Fibroblast of mammary gland (primary cell): ENCODE measurements at regions not wholly inside any gene's neighbourhood (a gene's known extent, or its start where the extent isn't known, plus 50 kb on each side); places are given as distances from the start of the nearest gene placed in this dataset.

ENCODE experiments used
- DNase-seq: peaks from one replicate; pipeline ENCODE4 v3.0.0-alpha.2; 2010; ENCODE audit warnings: low read depth
- H3K4me3 ChIP-seq: 2 replicates; pipeline ENCODE4 v1.5.1; 2011; ENCODE audit warnings: low read depth, mild to moderate bottlenecking, low read length, moderate library complexity; ENCODE audit not compliant: control insufficient read depth
- TF ChIP-seq, protein P1 (sequence below): conservative IDR thresholded peaks from 2 replicates; pipeline ENCODE4 v1.5.1; 2011; ENCODE audit warnings: low read depth, low read length, inconsistent platforms; ENCODE audit not compliant: control insufficient read depth, insufficient read depth

GRCh38 chr2:65647249-65647842 lies 214.9 kb upstream of the SPRED2 start:
- DNase-seq = no peak
- TF ChIP-seq, protein P1, sequence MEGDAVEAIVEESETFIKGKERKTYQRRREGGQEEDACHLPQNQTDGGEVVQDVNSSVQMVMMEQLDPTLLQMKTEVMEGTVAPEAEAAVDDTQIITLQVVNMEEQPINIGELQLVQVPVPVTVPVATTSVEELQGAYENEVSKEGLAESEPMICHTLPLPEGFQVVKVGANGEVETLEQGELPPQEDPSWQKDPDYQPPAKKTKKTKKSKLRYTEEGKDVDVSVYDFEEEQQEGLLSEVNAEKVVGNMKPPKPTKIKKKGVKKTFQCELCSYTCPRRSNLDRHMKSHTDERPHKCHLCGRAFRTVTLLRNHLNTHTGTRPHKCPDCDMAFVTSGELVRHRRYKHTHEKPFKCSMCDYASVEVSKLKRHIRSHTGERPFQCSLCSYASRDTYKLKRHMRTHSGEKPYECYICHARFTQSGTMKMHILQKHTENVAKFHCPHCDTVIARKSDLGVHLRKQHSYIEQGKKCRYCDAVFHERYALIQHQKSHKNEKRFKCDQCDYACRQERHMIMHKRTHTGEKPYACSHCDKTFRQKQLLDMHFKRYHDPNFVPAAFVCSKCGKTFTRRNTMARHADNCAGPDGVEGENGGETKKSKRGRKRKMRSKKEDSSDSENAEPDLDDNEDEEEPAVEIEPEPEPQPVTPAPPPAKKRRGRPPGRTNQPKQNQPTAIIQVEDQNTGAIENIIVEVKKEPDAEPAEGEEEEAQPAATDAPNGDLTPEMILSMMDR = no peak
- no peak overlapping the region for H3K4me3 ChIP-seq

GRCh38 chr2:65640793-65641103 lies 208.3 kb upstream of the SPRED2 start:
- no peak for DNase-seq
- no peak overlapping the region for H3K4me3 ChIP-seq
- TF ChIP-seq, protein P1 = no peak

DNA sequence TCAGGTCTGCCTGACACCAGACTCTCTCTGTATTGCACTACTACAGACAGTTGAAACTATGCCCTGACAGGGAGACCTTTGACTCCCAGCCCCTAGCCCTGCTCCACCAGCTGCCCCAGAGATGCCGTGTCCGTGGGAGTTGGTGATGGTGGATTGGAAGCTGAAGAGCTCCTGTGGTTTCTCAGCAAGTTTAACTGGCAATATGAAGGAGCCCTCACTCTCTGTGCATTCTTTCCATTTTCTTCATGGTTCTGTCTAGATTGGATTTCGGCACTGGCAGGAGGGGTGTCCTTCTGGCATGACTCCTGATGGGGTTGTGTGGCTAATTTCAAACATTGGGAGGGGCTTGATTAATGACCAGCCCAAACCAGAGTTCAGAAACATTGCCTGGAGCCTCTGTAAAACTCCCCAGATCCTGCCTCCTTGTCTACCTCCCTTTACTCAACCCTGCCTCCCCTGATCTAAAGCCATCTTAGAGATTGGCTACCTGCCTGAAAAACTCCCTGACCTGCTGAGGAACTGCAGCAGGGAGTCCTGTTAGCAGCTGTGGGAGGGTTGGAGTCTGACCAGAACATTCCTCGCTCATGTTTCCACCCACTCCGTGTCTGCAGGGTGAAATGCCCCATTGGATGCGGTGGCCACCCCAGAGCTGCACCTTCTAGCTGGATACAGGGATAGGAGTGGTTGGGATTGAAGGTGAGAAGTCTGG lies 206.9 kb upstream of the SPRED2 start:
- no peak overlapping the region for H3K4me3 ChIP-seq
- TF ChIP-seq, protein P1 = no peak
- DNase-seq = peak; percentile 57

DNA sequence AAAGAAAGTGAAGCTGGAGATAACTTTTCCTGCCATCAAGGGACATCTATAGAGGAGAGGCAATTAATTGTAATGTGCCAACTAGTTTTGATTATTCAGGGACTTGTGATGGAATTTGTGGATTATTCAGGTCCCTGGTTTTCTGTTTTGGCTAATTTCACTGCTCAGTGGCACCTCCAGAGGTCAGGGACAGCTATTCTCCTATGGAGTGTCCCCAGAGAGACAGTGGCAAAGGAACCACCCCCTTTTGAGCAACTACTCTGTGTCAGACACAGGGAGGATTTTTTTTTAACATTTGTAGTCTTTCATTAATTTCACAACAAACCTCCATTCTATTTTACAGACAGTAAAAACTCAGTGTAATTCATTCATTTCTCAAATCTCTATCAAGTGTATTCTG lies 206.0 kb upstream of the SPRED2 start:
- no peak overlapping the region for H3K4me3 ChIP-seq
- TF ChIP-seq, protein P1 = peak; percentile 11
- peak; percentile 7 for DNase-seq

DNA sequence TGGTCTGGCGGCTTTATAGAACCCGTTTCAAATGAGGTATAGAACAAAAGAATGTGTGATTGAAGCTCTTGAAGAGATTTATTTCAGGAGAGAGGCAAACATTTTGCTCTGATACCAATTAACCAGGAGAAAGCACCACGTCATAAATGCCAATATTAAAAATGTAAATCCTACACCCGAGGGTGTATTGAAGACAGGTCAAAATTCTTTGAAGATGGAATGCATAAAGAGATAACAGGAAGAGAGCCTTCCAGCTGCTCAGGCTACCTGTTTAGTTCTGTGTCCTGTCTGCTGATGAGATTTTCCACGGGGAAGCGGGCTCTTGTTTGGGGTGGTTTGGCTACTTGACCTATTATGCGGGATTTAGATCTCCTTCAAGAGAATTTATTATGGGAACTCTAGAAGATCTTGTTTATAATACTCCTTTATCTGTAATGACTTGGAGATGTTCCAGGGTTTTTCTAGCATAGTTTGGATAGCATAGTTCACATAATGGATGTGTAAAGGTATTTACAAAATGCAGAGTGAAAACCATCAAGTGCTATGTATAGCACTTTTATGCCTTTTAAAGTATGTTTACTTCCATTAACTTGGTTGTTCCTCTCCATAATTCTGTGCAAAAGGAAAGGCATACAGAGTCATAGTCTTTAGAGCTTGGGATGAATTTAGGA lies 204.5 kb upstream of the SPRED2 start:
- no peak for DNase-seq
- no peak overlapping the region for H3K4me3 ChIP-seq
- TF ChIP-seq, protein P1 = no peak

DNA sequence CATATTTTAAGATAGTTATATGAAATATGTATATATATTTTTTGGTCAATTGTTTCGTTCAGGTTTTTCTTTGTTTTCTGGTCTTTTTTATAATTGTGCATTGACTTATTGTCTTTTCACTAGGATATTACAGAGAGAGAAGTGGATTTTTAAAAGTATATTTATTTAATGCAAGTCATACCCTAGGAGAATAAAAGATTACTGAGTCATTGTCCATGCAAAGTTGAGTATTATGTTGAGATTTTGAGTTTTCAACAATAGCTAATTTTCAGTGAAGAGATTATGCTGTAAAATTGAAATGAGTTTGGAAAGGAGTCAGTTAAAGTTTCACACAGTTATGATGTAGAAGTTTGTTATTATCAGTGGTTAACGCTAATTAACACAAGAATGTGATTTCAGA lies 203.6 kb upstream of the SPRED2 start:
- H3K4me3 ChIP-seq = no peak overlapping the region
- TF ChIP-seq, protein P1 = no peak
- DNase-seq = no peak
